ENCODE measurements at regions not wholly inside any gene's neighbourhood (a gene's known extent, or its start where the extent isn't known, plus 50 kb on each side); places are given as distances from the start of the nearest gene placed in this dataset.

GRCh38 chr6:121506761-121507754 lies 71.6 kb downstream of the GJA1 start:
- Histone ChIP-seq H3K27ac (ENCODE audit: low read depth, low read length) (no peak overlapping the region), H3F3A (ENCODE audit: control insufficient read depth, insufficient read depth) (no peaks in the 10 kb centered on the region), H4K20me1 (ENCODE audit: control insufficient read depth, insufficient read depth, low read depth, low read length) (no peaks in the 10 kb centered on the region), H3K9me3 (ENCODE audit: control insufficient read depth, insufficient read depth, low read length) (no peaks in the 10 kb centered on the region), H3K4me2 (ENCODE audit: low read length) (no peak overlapping the region), H3K9me2 (replicated peaks; ENCODE audit: control insufficient read depth, low read length) (no peaks in the 10 kb centered on the region), H3K36me3 (ENCODE audit: control insufficient read depth, low read length) (no peaks in the 10 kb centered on the region), H3K4me3 (ENCODE audit: low read length) (no peak overlapping the region), H3K79me2 (ENCODE audit: control insufficient read depth, low read length) (no peaks in the 10 kb centered on the region), H3K27me3 (ENCODE audit: control insufficient read depth, low read length) (no peaks in the 10 kb centered on the region), H3K4me1 (ENCODE audit: control insufficient read depth, low read length) (no peaks in the 10 kb centered on the region)
- TF ChIP-seq EZH2phosphoT487 (IDR thresholded peaks at IDR 0.05; ENCODE audit: borderline replicate concordance, low read length) (no peak), CTCF (IDR thresholded peaks at IDR 0.05; ENCODE audit: low read depth, low read length, poor library complexity, severe bottlenecking) (no peak)

- no peaks in the 10 kb centered on the region for H3K79me2 ChIP-seq (ENCODE audit: control insufficient read depth, low read length)
- H3K4me1 ChIP-seq (ENCODE audit: control insufficient read depth, low read length): no peaks in the 10 kb centered on the region
- no peaks in the 10 kb centered on the region for H3F3A ChIP-seq (ENCODE audit: control insufficient read depth, insufficient read depth)
- no peaks in the 10 kb centered on the region for H3K36me3 ChIP-seq (ENCODE audit: control insufficient read depth, low read length)
- TF ChIP-seq CTCF (IDR thresholded peaks at IDR 0.05; ENCODE audit: low read depth, low read length, poor library complexity, severe bottlenecking): no peak
- TF ChIP-seq EZH2phosphoT487 (IDR thresholded peaks at IDR 0.05; ENCODE audit: borderline replicate concordance, low read length): no peak
- no peaks in the 10 kb centered on the region for H3K27me3 ChIP-seq (ENCODE audit: control insufficient read depth, low read length)
- no peaks in the 10 kb centered on the region for H4K20me1 ChIP-seq (ENCODE audit: control insufficient read depth, insufficient read depth, low read depth, low read length)
- no peaks in the 10 kb centered on the region for H3K9me3 ChIP-seq (ENCODE audit: control insufficient read depth, insufficient read depth, low read length)
- H3K4me3 ChIP-seq (ENCODE audit: low read length): no peak overlapping the region
- no peak overlapping the region for H3K4me2 ChIP-seq (ENCODE audit: low read length)
- H3K9me2 ChIP-seq (replicated peaks; ENCODE audit: control insufficient read depth, low read length): no peaks in the 10 kb centered on the region
- H3K27ac ChIP-seq (ENCODE audit: low read depth, low read length): no peak overlapping the region
Observed at GRCh38 chr6:121510568-121511177, 75.2 kb downstream of the GJA1 start.

- Histone ChIP-seq H4K20me1 (ENCODE audit: control insufficient read depth, insufficient read depth, low read depth, low read length) (no peaks in the 10 kb centered on the region), H3K4me2 (ENCODE audit: low read length) (no peak overlapping the region), H3K4me3 (ENCODE audit: low read length) (no peak overlapping the region), H3F3A (ENCODE audit: control insufficient read depth, insufficient read depth) (no peaks in the 10 kb centered on the region), H3K27ac (ENCODE audit: low read depth, low read length) (no peak overlapping the region), H3K9me3 (ENCODE audit: control insufficient read depth, insufficient read depth, low read length) (no peaks in the 10 kb centered on the region), H3K36me3 (ENCODE audit: control insufficient read depth, low read length) (no peaks in the 10 kb centered on the region), H3K9me2 (replicated peaks; ENCODE audit: control insufficient read depth, low read length) (no peaks in the 10 kb centered on the region), H3K4me1 (ENCODE audit: control insufficient read depth, low read length) (no peaks in the 10 kb centered on the region), H3K79me2 (ENCODE audit: control insufficient read depth, low read length) (no peaks in the 10 kb centered on the region), H3K27me3 (ENCODE audit: control insufficient read depth, low read length) (no peaks in the 10 kb centered on the region)
- no peak for TF ChIP-seq CTCF (IDR thresholded peaks at IDR 0.05; ENCODE audit: low read depth, low read length, poor library complexity, severe bottlenecking)
- TF ChIP-seq EZH2phosphoT487 (IDR thresholded peaks at IDR 0.05; ENCODE audit: borderline replicate concordance, low read length): no peak
Observed at GRCh38 chr6:121515630-121516265, 80.3 kb downstream of the GJA1 start.

Measured in DOHH2 (cell line).